GM12873 (cell line): ENCODE measurements at regions not wholly inside any gene's neighbourhood (a gene's known extent, or its start where the extent isn't known, plus 50 kb on each side); places are given as distances from the start of the nearest gene placed in this dataset.

Experiments used
- TF ChIP-seq, protein P1 (sequence below): IDR thresholded peaks from 2 replicates; pipeline ENCODE4 v1.5.1; 2012; ENCODE audit warnings: low read depth, mild to moderate bottlenecking, moderate library complexity, low read length, control low read depth; ENCODE audit not compliant: insufficient read depth; ENCODE audit errors: missing control alignments

DNA sequence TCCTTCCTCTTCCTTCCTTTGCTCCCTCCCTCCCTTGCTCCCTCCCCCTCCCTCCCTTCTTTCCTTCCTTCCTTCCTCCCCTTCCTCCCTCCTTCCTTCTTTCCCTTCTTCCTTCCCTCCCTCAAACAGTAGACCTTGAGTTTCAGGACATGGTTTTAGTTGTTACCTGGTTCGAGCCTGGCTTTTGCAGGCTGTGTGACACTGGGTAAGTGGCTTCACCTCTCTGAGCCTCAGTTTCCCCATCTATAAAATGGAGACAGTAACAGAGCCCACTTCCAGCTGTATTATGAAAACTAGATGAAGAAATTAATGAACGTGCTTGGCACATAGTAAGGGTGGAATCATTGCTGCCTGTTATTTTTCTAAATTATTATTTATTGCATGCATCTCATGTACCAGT, 171.0 kb upstream of the LHX5 start:
- TF ChIP-seq, protein P1, sequence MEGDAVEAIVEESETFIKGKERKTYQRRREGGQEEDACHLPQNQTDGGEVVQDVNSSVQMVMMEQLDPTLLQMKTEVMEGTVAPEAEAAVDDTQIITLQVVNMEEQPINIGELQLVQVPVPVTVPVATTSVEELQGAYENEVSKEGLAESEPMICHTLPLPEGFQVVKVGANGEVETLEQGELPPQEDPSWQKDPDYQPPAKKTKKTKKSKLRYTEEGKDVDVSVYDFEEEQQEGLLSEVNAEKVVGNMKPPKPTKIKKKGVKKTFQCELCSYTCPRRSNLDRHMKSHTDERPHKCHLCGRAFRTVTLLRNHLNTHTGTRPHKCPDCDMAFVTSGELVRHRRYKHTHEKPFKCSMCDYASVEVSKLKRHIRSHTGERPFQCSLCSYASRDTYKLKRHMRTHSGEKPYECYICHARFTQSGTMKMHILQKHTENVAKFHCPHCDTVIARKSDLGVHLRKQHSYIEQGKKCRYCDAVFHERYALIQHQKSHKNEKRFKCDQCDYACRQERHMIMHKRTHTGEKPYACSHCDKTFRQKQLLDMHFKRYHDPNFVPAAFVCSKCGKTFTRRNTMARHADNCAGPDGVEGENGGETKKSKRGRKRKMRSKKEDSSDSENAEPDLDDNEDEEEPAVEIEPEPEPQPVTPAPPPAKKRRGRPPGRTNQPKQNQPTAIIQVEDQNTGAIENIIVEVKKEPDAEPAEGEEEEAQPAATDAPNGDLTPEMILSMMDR = no peak

DNA sequence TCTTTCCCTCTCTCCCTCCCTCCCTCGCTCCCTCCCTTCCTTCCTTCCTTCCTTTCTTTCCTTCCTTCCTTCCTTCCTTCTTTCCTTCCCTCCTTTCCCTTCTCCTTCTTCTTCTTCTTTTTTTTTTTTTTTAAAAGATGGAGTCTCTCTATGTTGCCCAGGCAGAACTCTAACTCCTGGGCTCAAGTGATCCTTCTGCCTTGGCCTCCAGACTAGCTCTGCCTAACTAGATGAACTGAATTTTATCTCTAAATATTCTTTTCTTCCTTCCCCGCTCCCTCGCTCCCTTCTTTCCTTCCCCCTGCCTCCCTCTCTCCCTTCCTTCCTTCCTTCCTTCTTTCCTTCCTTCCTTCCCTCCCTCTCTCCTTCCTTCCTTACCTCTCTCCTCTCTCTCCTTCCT, 170.5 kb upstream of the LHX5 start:
- TF ChIP-seq, protein P1 = no peak

DNA sequence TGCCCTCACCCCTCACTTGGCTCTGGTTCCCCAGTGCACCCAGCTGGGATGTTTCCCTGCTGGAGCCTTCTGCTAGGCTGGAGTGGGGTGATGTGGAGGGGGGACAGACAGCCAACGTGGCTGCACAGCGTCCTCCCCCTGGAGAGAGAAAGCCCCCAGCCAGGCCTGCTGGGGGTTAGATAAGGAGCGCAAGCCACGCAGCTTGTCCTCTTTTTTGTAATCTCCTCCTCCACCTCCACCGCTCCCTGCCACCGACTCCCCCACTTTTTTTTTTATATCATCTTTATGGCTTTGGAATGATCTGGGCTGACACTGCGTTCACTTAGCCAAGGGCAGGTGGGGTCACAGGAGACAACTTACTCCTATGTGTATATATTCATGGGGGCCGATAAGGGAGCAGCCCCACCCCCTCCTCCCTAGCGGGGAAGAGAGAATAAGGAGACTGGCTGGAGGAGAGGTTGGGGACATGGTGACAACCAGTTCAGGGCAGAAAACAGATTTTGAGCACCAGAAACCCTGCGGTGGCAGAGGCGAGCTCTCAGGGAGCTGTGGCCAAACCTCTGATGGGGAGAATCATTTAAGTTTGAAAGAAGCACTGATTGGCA, 169.9 kb upstream of the LHX5 start:
- TF ChIP-seq, protein P1 = no peak

DNA sequence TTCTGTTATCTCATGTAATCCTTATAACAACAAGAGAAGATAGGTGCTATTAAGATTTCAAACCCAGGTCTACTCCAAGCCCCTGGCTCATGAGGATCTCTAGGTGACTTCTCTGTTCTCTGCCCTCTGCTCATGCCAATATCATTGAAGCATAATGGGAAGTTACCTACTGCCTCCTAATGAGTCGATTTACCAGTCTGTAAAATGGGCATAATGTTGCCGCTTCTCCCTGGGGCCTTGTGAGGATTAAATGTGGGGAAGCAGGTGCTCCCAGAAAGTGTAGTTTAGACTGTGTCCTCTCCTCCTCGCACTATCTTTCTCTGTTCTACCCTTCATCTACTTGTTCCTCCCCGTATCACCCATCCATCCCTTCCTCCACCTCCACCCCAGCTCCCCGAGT, 169.2 kb upstream of the LHX5 start:
- TF ChIP-seq, protein P1 = no peak

DNA sequence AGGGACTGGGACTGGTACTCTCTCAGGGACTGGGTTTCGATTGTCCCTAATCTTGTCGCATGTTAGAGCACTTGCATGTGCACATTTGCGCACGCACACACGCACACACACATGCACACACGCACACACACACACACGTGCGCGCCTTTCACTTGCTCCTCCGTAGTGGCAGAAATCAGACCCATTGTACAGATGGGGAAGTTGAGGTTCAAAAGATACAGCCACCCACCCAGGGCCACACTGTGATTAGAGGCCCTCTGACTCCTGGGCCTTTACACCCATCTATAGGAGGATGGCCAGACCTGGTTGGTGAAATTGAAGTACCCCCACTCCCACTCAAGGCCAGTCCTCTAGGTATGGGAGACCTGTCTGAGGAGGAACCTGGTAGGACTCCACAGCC, 167.8 kb upstream of the LHX5 start:
- TF ChIP-seq, protein P1 = no peak

DNA sequence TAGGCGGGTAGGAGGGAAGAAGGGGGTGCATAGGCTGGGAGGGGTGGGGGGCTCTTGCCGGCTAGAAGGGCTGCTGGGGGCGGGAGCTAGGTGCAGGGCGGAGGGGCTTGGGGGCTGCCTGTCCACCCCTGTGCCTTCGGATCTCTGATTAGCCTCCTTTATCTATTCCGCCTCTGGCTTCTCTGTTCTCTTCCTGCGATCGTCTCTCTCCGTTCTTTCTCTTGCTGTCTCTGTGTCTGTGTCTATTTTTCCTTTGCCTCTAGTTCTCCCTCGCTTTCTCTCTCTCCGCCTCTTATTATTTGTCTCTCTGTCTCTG, 166.7 kb upstream of the LHX5 start:
- TF ChIP-seq, protein P1 = no peak

DNA sequence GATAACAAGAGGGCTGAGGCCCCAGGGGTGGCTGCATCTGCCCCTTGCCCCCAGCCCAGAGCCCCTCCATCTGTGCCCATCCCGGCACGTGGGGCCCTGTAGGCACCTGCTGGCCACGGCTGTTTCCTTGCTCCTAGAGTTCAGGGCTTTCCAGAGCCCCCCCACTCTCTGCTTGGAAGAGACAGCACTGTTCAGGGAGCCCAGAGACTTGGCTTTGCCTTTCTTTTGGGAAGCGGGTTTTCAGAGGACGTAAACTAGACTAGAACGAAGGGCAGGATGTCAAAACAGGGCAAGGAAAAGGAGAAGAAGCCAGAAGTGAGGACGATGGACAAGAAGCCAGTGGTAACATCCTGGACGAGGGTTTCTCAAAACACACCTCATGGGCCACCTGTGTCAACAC, 163.3 kb upstream of the LHX5 start:
- TF ChIP-seq, protein P1 = no peak
